ENCODE measurements at regions not wholly inside any gene's neighbourhood (a gene's known extent, or its start where the extent isn't known, plus 50 kb on each side); places are given as distances from the start of the nearest gene placed in this dataset.

DNA sequence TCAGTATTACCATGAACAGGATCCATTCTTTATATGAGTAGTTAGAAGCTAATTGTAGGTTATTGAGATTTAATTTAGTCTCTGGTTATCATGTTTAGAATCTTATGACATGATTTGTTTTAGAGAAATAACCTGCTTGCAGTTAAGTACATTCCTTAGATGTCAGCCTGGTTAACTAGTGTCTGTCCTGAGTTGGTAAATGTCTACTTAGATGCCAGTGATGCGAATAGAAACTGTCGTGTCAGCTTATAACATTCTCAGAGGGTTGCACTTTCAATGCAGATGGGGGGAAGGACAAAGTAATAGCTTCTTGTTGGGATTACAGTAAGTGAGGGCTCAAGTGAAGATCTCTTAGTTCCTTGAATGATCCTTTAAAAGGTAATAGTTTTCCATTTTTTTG is 227.8 kb upstream of the SPRY1 start:
- TF ChIP-seq, protein P1, sequence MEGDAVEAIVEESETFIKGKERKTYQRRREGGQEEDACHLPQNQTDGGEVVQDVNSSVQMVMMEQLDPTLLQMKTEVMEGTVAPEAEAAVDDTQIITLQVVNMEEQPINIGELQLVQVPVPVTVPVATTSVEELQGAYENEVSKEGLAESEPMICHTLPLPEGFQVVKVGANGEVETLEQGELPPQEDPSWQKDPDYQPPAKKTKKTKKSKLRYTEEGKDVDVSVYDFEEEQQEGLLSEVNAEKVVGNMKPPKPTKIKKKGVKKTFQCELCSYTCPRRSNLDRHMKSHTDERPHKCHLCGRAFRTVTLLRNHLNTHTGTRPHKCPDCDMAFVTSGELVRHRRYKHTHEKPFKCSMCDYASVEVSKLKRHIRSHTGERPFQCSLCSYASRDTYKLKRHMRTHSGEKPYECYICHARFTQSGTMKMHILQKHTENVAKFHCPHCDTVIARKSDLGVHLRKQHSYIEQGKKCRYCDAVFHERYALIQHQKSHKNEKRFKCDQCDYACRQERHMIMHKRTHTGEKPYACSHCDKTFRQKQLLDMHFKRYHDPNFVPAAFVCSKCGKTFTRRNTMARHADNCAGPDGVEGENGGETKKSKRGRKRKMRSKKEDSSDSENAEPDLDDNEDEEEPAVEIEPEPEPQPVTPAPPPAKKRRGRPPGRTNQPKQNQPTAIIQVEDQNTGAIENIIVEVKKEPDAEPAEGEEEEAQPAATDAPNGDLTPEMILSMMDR (IDR thresholded peaks at IDR 0.05): no peak
- no peak for TF ChIP-seq POLR2A (IDR thresholded peaks at IDR 0.05)

Measured in testis (tissue), 2 donors.